ENCODE measurements at regions not wholly inside any gene's neighbourhood (a gene's known extent, or its start where the extent isn't known, plus 50 kb on each side); places are given as distances from the start of the nearest gene placed in this dataset.

GRCh38 chrX:99421796-99422195, 988.3 kb downstream of the PCDH19 start (continued):
- TF ChIP-seq ZNF280D (tag by site-specific recombination; IDR thresholded peaks at IDR 0.05) (no peak), ZNF843 (tag by site-specific recombination; IDR thresholded peaks at IDR 0.05) (no peak), ZNF366 (tag by site-specific recombination; conservative IDR thresholded peaks at IDR 0.05) (no peak)

GRCh38 chrX:99415470-99415869, 994.6 kb downstream of the PCDH19 start:
- no peaks in the 10 kb centered on the region for H3K9me3 ChIP-seq (ENCODE audit: control insufficient read depth, insufficient read depth, low read depth, low read length)

More at GRCh38 chrX:99415470-99415869, 994.6 kb downstream of the PCDH19 start:
- no peak overlapping the region for H3K4me3 ChIP-seq (ENCODE audit: low read depth, low read length)
- no peaks in the 10 kb centered on the region for H3K36me3 ChIP-seq (ENCODE audit: control insufficient read depth in 2 of 2, insufficient read depth in 1 of 2, low read length in 2 of 2)
- CTCF ChIA-PET: no interaction called here
- no peaks in the 10 kb centered on the region for H3K4me1 ChIP-seq (ENCODE audit: control insufficient read depth, insufficient read depth, low read length)
- no peak overlapping the region for H3K27ac ChIP-seq (ENCODE audit: extremely low read depth, low read depth, low read length)
- POLR2A ChIA-PET: no interaction called here
- TF ChIP-seq ZNF221 (tag by site-specific recombination; IDR thresholded peaks at IDR 0.05; ENCODE audit: borderline replicate concordance): no peak
- no peak for TF ChIP-seq ZNF18 (tag by site-specific recombination; IDR thresholded peaks at IDR 0.05)
- no peak for TF ChIP-seq ZNF624 (tag by site-specific recombination; IDR thresholded peaks at IDR 0.05)
- no peak for TF ChIP-seq ZNF548 (tag by site-specific recombination; IDR thresholded peaks at IDR 0.05)
- TF ChIP-seq OSR2 (tag by site-specific recombination; IDR thresholded peaks at IDR 0.05): no peak
- no peak for TF ChIP-seq ZNF10 (tag by site-specific recombination; IDR thresholded peaks at IDR 0.05)
- no peak for TF ChIP-seq ZBTB49 (tag by site-specific recombination; IDR thresholded peaks at IDR 0.05; ENCODE audit: low read depth)
- TF ChIP-seq ZNF704 (tag by site-specific recombination; IDR thresholded peaks at IDR 0.05): no peak
- TF ChIP-seq ZNF449 (tag by site-specific recombination; IDR thresholded peaks at IDR 0.05): no peak
- TF ChIP-seq ELK4 (IDR thresholded peaks at IDR 0.05; ENCODE audit: borderline replicate concordance, low read depth, low read length): no peak
- no peak for TF ChIP-seq KLF16 (tag by site-specific recombination; IDR thresholded peaks at IDR 0.05)

All from HEK293 (cell line).